T-helper 1 cell treated with Interleukin-12 subunit alpha and Interleukin-12 subunit beta and Interleukin-4 antibody, amounts not matched to agents 30 μg/mL and 1 μg/mL, for 36 hours (primary cell): ENCODE measurements at regions not wholly inside any gene's neighbourhood (a gene's known extent, or its start where the extent isn't known, plus 50 kb on each side); places are given as distances from the start of the nearest gene placed in this dataset.

ENCODE experiments used
- H3K27ac Mint-ChIP-seq: one replicate; pipeline ENCODE4 v1.8.0; 2021; ENCODE audit warnings: mild to moderate bottlenecking, mixed read lengths
- H3K27me3 Mint-ChIP-seq: one replicate; pipeline ENCODE4 v1.8.0; 2021; ENCODE audit warnings: low read depth, mixed read lengths
- H3K36me3 Mint-ChIP-seq: one replicate; pipeline ENCODE4 v1.8.0; 2021; ENCODE audit warnings: low read depth, mixed read lengths
- H3K4me1 Mint-ChIP-seq: one replicate; pipeline ENCODE4 v1.8.0; 2021; ENCODE audit warnings: low read depth, mixed read lengths
- H3K4me3 Mint-ChIP-seq: one replicate; pipeline ENCODE4 v1.8.0; 2021; ENCODE audit warnings: mild to moderate bottlenecking, moderate library complexity, mixed read lengths
- H3K9me3 Mint-ChIP-seq: one replicate; pipeline ENCODE4 v1.8.0; 2021; ENCODE audit warnings: mixed read lengths

GRCh38 chr17:49913226-49914095 is 55.5 kb upstream of the DLX4 start:
- H3K4me1 Mint-ChIP-seq = peaks cover 5% of the 10 kb centered on the region
- no peaks in the 10 kb centered on the region for H3K9me3 Mint-ChIP-seq
- H3K27me3 Mint-ChIP-seq = peaks cover 64% of the 10 kb centered on the region
- H3K36me3 Mint-ChIP-seq = peaks cover 1% of the 10 kb centered on the region
- no peak overlapping the region for H3K27ac Mint-ChIP-seq
- no peak overlapping the region for H3K4me3 Mint-ChIP-seq

DNA sequence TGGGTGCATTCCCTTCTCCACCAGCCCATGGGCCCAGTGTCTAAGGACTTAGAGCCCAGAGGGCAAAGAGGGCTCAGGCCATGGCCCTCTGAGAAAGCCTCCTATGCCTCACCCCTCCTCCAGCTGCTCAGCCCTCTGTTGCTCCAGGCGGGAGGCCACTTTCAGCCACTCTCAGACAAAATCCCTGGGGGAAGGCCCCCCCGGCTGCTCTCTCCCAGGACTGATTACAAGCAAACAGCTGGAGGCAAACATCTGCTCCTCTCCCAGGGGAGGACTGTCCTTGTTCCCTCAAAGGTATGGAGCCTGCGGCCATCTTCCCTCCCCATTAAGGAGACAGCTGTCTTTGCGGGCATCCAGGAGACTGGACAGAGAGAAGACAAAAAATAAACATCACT is 54.9 kb upstream of the DLX4 start:
- H3K27me3 Mint-ChIP-seq = peaks cover 58% of the 10 kb centered on the region
- peaks cover 1% of the 10 kb centered on the region for H3K36me3 Mint-ChIP-seq
- H3K4me1 Mint-ChIP-seq = peaks cover 5% of the 10 kb centered on the region
- H3K9me3 Mint-ChIP-seq = no peaks in the 10 kb centered on the region
- no peak overlapping the region for H3K4me3 Mint-ChIP-seq
- no peak overlapping the region for H3K27ac Mint-ChIP-seq

GRCh38 chr17:49914664-49915063 is 54.3 kb upstream of the DLX4 start:
- Mint-ChIP-seq H3K4me3 (no peak overlapping the region), H3K9me3 (no peaks in the 10 kb centered on the region), H3K27me3 (peaks cover 52% of the 10 kb centered on the region), H3K27ac (no peak overlapping the region), H3K36me3 (peaks cover 1% of the 10 kb centered on the region), H3K4me1 (peaks cover 5% of the 10 kb centered on the region)

GRCh38 chr17:49915260-49915659 is 53.7 kb upstream of the DLX4 start:
- no peak overlapping the region for H3K27ac Mint-ChIP-seq
- H3K9me3 Mint-ChIP-seq = no peaks in the 10 kb centered on the region
- peaks cover 48% of the 10 kb centered on the region for H3K27me3 Mint-ChIP-seq
- no peak overlapping the region for H3K4me3 Mint-ChIP-seq
- H3K4me1 Mint-ChIP-seq = peaks cover 5% of the 10 kb centered on the region
- H3K36me3 Mint-ChIP-seq = peaks cover 1% of the 10 kb centered on the region

- peaks cover 3% of the 10 kb centered on the region for H3K4me1 Mint-ChIP-seq
- H3K4me3 Mint-ChIP-seq = no peak overlapping the region
- H3K36me3 Mint-ChIP-seq = no peaks in the 10 kb centered on the region
- H3K9me3 Mint-ChIP-seq = no peaks in the 10 kb centered on the region
- H3K27ac Mint-ChIP-seq = no peak overlapping the region
- peaks cover 44% of the 10 kb centered on the region for H3K27me3 Mint-ChIP-seq
Observed at GRCh38 chr17:49915670-49916069, 53.3 kb upstream of the DLX4 start.

- no peaks in the 10 kb centered on the region for H3K9me3 Mint-ChIP-seq
- no peak overlapping the region for H3K27ac Mint-ChIP-seq
- H3K27me3 Mint-ChIP-seq = peaks cover 33% of the 10 kb centered on the region
- no peaks in the 10 kb centered on the region for H3K4me1 Mint-ChIP-seq
- H3K4me3 Mint-ChIP-seq = no peak overlapping the region
- no peaks in the 10 kb centered on the region for H3K36me3 Mint-ChIP-seq
Observed at GRCh38 chr17:49916854-49917515, 52.0 kb upstream of the DLX4 start.

GRCh38 chr17:49918591-49918990 is 50.4 kb upstream of the DLX4 start:
- H3K36me3 Mint-ChIP-seq = no peaks in the 10 kb centered on the region
- peaks cover 29% of the 10 kb centered on the region for H3K27me3 Mint-ChIP-seq
- no peak overlapping the region for H3K27ac Mint-ChIP-seq
- H3K4me1 Mint-ChIP-seq = no peaks in the 10 kb centered on the region
- H3K9me3 Mint-ChIP-seq = no peaks in the 10 kb centered on the region
- no peak overlapping the region for H3K4me3 Mint-ChIP-seq
